Esophagus muscularis mucosa (tissue), 4 donors: ENCODE measurements at regions not wholly inside any gene's neighbourhood (a gene's known extent, or its start where the extent isn't known, plus 50 kb on each side); places are given as distances from the start of the nearest gene placed in this dataset.
"Not testable (repeated sequence)": the region's sequence is repeated elsewhere in the genome, so short reads cannot be mapped to it uniquely, and the experiment has no call there.

Experiments
- EP300 ChIP-seq: sonication (generic); formaldehyde crosslinking; IDR thresholded peaks from one replicate; pipeline ENCODE4 v1.6.1; 2017; ENCODE audit warnings: antibody characterized with exemption
- POLR2A ChIP-seq: fragments of 450-650 bp; IDR thresholded peaks from one replicate; pipeline ENCODE4 v1.6.1; 2017; ENCODE audit warnings: antibody characterized with exemption, moderate library complexity, mild to moderate bottlenecking, low read depth
- POLR2AphosphoS5 ChIP-seq, 2 donors: sonication (generic); formaldehyde crosslinking; IDR thresholded peaks; one replicate each; pipeline ENCODE4 v1.6.1; 2017; ENCODE audit warnings: antibody characterized with exemption in 2 of 2
- TF ChIP-seq, protein P1 (sequence below), 3 experiments: fragments of 200-600 bp in 2 of 3; fragments of 450-650 bp in 1 of 3; sonication (generic) in 2 of 3; IDR thresholded peaks; one replicate each; pipeline ENCODE4 v1.5.1; 2017 to 2019; ENCODE audit warnings: antibody characterized with exemption in 3 of 3, mild to moderate bottlenecking in 2 of 3, moderate library complexity in 1 of 3

DNA sequence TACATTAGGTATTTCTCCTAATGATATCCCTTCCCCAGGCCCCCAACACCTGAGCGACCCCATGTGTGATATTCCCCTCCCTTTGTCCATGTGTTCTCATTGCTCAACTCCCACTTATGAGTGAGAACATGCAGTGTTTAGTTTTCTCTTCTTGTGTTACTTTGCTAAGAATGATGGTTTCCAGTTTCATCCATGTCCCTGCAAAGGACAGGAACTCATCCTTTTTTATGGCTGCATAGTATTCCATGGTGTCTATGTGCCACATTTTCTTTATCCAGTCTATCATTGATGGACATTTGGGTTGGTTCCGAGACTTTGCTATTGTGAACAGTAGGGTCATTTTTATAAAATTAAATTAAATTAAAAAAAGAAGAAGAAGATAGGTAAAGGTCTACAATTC is 187.3 kb upstream of the PFKP start:
- TF ChIP-seq, protein P1, sequence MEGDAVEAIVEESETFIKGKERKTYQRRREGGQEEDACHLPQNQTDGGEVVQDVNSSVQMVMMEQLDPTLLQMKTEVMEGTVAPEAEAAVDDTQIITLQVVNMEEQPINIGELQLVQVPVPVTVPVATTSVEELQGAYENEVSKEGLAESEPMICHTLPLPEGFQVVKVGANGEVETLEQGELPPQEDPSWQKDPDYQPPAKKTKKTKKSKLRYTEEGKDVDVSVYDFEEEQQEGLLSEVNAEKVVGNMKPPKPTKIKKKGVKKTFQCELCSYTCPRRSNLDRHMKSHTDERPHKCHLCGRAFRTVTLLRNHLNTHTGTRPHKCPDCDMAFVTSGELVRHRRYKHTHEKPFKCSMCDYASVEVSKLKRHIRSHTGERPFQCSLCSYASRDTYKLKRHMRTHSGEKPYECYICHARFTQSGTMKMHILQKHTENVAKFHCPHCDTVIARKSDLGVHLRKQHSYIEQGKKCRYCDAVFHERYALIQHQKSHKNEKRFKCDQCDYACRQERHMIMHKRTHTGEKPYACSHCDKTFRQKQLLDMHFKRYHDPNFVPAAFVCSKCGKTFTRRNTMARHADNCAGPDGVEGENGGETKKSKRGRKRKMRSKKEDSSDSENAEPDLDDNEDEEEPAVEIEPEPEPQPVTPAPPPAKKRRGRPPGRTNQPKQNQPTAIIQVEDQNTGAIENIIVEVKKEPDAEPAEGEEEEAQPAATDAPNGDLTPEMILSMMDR (IDR thresholded peaks at IDR 0.05) = not testable (repeated sequence)
- not testable (repeated sequence) for TF ChIP-seq POLR2A; POLR2AphosphoS5 (IDR thresholded peaks at IDR 0.05); EP300
